ENCODE measurements at regions not wholly inside any gene's neighbourhood (a gene's known extent, or its start where the extent isn't known, plus 50 kb on each side); places are given as distances from the start of the nearest gene placed in this dataset.

- no peak for DNase-seq (ENCODE audit: low spot score in 2 of 2)
- TF ChIP-seq POLR2A (IDR thresholded peaks at IDR 0.05) (no peak), CTCF (IDR thresholded peaks at IDR 0.05) (no peak), EP300 (IDR thresholded peaks at IDR 0.05) (no peak), POLR2AphosphoS5 (IDR thresholded peaks at IDR 0.05) (no peak)
- 91% methylated on average over 2 of the region's 2 CpGs for WGBS
- Histone ChIP-seq H3K4me1 (no peaks in the 10 kb centered on the region), H3K4me3 (no peak overlapping the region), H3K27me3 (no peaks in the 10 kb centered on the region), H3K27ac (no peak overlapping the region), H3K9me3 (no peaks in the 10 kb centered on the region), H3K36me3 (no peaks in the 10 kb centered on the region)
These were observed 62.8 kb upstream of the MYO16 start for GRCh38 chr13:108566413-108567170.

DNA sequence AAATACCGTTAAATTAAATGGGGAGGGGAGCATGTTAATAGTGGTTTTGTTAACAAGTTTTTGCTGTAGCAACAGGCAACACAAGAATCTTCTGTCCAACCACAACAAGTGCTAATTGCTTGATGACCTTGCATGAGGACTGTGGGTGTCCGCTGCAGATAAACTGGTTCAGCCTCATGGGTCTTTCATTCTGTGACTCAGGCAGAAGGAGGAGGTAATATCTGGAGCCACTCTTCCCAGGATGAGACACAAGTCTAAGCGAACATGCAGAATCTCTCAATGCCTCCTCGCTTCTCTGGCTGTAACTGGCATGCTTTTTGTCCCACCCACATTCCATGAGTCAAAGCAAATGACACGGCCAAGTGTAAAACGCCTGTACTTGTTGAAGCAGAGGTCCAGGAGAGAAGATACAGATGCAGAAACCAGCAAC, 56.6 kb upstream of the MYO16 start:
- no peak for TF ChIP-seq EP300 (IDR thresholded peaks at IDR 0.05)
- no peak for TF ChIP-seq POLR2A (IDR thresholded peaks at IDR 0.05)
- no peak for TF ChIP-seq CTCF (IDR thresholded peaks at IDR 0.05)
- TF ChIP-seq POLR2AphosphoS5 (IDR thresholded peaks at IDR 0.05): no peak
- no peak overlapping the region for H3K27ac ChIP-seq
- WGBS: 56% methylated on average over 6 of the region's 6 CpGs
- DNase-seq (ENCODE audit: low spot score in 2 of 2): no peak
- H3K4me1 ChIP-seq: no peaks in the 10 kb centered on the region
- H3K36me3 ChIP-seq: no peaks in the 10 kb centered on the region
- H3K4me3 ChIP-seq: no peak overlapping the region
- H3K9me3 ChIP-seq: no peaks in the 10 kb centered on the region
- H3K27me3 ChIP-seq: no peaks in the 10 kb centered on the region

DNA sequence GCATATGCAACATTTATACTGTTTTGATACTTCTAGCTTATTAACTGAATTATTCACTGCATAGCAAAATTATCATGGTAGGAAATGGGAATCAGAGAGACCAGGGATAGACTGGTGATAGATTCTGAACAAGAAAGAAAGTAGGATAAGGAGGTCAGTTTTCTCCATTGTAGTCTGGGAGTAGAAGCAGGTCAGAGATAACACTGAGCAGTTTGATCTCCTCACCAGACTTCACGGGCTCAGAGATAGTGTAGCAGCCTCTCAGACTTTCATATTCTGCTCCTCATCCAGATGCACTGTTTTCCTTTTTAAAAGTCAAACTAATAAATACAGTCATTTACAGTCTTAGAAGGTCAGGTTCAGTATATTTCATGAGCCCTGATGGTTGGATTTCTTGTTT, 56.0 kb upstream of the MYO16 start:
- no peak for TF ChIP-seq POLR2AphosphoS5 (IDR thresholded peaks at IDR 0.05)
- no peak for TF ChIP-seq POLR2A (IDR thresholded peaks at IDR 0.05)
- no peak for TF ChIP-seq EP300 (IDR thresholded peaks at IDR 0.05)
- TF ChIP-seq CTCF (IDR thresholded peaks at IDR 0.05): no peak
- no peak overlapping the region for H3K4me3 ChIP-seq
- no peak for DNase-seq (ENCODE audit: low spot score in 2 of 2)
- WGBS: 62% methylated on average over 1 of the region's 1 CpG
- no peaks in the 10 kb centered on the region for H3K4me1 ChIP-seq
- no peaks in the 10 kb centered on the region for H3K36me3 ChIP-seq
- H3K27ac ChIP-seq: no peak overlapping the region
- no peaks in the 10 kb centered on the region for H3K27me3 ChIP-seq
- H3K9me3 ChIP-seq: no peaks in the 10 kb centered on the region

- H3K36me3 ChIP-seq: no peaks in the 10 kb centered on the region
- no peak overlapping the region for H3K4me3 ChIP-seq
- H3K27me3 ChIP-seq: no peaks in the 10 kb centered on the region
- DNase-seq (ENCODE audit: low spot score in 2 of 2): no peak
- H3K4me1 ChIP-seq: no peaks in the 10 kb centered on the region
- no peaks in the 10 kb centered on the region for H3K9me3 ChIP-seq
- H3K27ac ChIP-seq: no peak overlapping the region
- TF ChIP-seq CTCF (IDR thresholded peaks at IDR 0.05) (no peak), POLR2A (IDR thresholded peaks at IDR 0.05) (no peak), EP300 (IDR thresholded peaks at IDR 0.05) (no peak), POLR2AphosphoS5 (IDR thresholded peaks at IDR 0.05) (no peak)
These were observed 54.6 kb upstream of the MYO16 start for GRCh38 chr13:108574856-108575255.

DNA sequence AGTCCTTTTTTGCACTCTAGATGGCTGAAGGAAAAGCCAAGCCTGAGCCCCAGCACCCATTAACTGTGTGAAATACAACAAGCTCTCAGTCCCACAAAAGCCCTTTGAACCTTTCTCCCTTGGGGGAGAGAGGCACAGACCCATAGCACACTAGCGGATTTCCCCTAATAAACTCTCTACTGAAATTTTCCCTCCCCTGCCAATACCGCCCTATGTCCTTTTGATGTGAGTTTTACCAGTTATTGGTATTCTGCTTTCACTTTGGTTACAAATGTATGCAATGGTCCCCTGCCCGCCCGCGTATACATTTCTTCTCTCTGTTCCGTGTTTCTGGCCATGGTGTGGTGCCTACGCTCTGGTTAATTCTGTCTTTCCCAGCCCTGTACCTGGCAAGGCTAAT, 54.0 kb upstream of the MYO16 start:
- DNase-seq (ENCODE audit: low spot score in 2 of 2): no peak
- no peak for TF ChIP-seq POLR2AphosphoS5 (IDR thresholded peaks at IDR 0.05)
- TF ChIP-seq CTCF (IDR thresholded peaks at IDR 0.05): no peak
- TF ChIP-seq POLR2A (IDR thresholded peaks at IDR 0.05): no peak
- no peak for TF ChIP-seq EP300 (IDR thresholded peaks at IDR 0.05)
- Histone ChIP-seq H3K4me3 (no peak overlapping the region), H3K36me3 (no peaks in the 10 kb centered on the region), H3K27ac (no peak overlapping the region), H3K9me3 (no peaks in the 10 kb centered on the region), H3K27me3 (no peaks in the 10 kb centered on the region), H3K4me1 (no peaks in the 10 kb centered on the region)
- 92% methylated on average over 7 of the region's 7 CpGs for WGBS
